ENCODE measurements at regions not wholly inside any gene's neighbourhood (a gene's known extent, or its start where the extent isn't known, plus 50 kb on each side); places are given as distances from the start of the nearest gene placed in this dataset.

GRCh38 chr2:236501026-236501425 lies 68.6 kb upstream of the ACKR3 start:
- intact Hi-C loops (cut with DNase I), result no loop called here
- Histone ChIP-seq H3K9me3 (ENCODE audit: control insufficient read depth in 2 of 3, insufficient read depth in 1 of 3, low read length in 3 of 3) (no peaks in the 10 kb centered on the region), H3K4me3 (ENCODE audit: low read length in 3 of 3) (no peak overlapping the region), H3K36me3 (ENCODE audit: control insufficient read depth in 2 of 3, insufficient read depth in 3 of 3, low read length in 3 of 3) (no peaks in the 10 kb centered on the region), H3K9ac (ENCODE audit: low read length in 3 of 3) (no peak overlapping the region), H3K27ac (ENCODE audit: low read depth in 2 of 2, low read length in 2 of 2) (no peak overlapping the region), H3K4me1 (ENCODE audit: control insufficient read depth in 2 of 3, insufficient read depth in 2 of 3, low read depth in 1 of 3, low read length in 3 of 3) (peaks cover 0 to 5% (median 0%) of the 10 kb centered on the region in 3 donors), H3K27me3 (ENCODE audit: control insufficient read depth, insufficient read depth, low read length) (no peaks in the 10 kb centered on the region)
- no peak for TF ChIP-seq CTCF (IDR thresholded peaks at IDR 0.05; ENCODE audit: borderline replicate concordance, extremely low read depth, insufficient read depth)
- no peak for FAIRE-seq
- DNase-seq, result no peak

GRCh38 chr2:236501531-236501930 lies 68.1 kb upstream of the ACKR3 start:
- intact Hi-C loops (cut with DNase I), result no loop called here

DNA sequence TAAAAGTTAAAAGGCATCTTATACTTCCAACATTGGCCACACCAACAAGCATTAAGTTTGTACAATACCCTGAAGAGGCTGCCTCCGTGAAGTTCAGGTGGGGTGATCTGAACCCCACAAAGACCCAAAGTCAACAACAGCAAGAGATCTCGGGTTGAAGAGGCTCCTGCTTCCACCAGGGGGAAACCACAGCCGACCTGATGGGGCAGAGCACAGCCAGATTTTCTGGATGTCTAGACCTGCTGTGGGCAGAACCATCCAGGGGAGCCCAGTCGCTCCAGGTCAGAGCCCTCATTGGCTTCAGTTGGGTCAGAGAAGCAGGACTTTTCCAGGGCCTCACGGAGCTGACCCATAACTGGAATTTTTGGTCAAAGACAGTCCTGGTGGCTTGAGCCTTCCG lies 66.5 kb upstream of the ACKR3 start:
- H3K9ac ChIP-seq (ENCODE audit: low read length in 3 of 3), result no peak overlapping the region
- no peak for FAIRE-seq
- peaks cover 0 to 5% (median 0%) of the 10 kb centered on the region in 3 donors for H3K4me1 ChIP-seq (ENCODE audit: control insufficient read depth in 2 of 3, insufficient read depth in 2 of 3, low read depth in 1 of 3, low read length in 3 of 3)

More at GRCh38 chr2:236501531-236501930, 68.1 kb upstream of the ACKR3 start:
- H3K4me3 ChIP-seq (ENCODE audit: low read length in 3 of 3), result no peak overlapping the region
- TF ChIP-seq CTCF (IDR thresholded peaks at IDR 0.05; ENCODE audit: borderline replicate concordance, extremely low read depth, insufficient read depth), result no peak
- H3K36me3 ChIP-seq (ENCODE audit: control insufficient read depth in 2 of 3, insufficient read depth in 3 of 3, low read length in 3 of 3), result no peaks in the 10 kb centered on the region
- peaks cover 0 to 5% (median 0%) of the 10 kb centered on the region in 3 donors for H3K4me1 ChIP-seq (ENCODE audit: control insufficient read depth in 2 of 3, insufficient read depth in 2 of 3, low read depth in 1 of 3, low read length in 3 of 3)
- H3K27ac ChIP-seq (ENCODE audit: low read depth in 2 of 2, low read length in 2 of 2), result no peak overlapping the region
- no peak overlapping the region for H3K9ac ChIP-seq (ENCODE audit: low read length in 3 of 3)
- no peak for DNase-seq
- H3K27me3 ChIP-seq (ENCODE audit: control insufficient read depth, insufficient read depth, low read length), result no peaks in the 10 kb centered on the region
- FAIRE-seq, result no peak
- no peaks in the 10 kb centered on the region for H3K9me3 ChIP-seq (ENCODE audit: control insufficient read depth in 2 of 3, insufficient read depth in 1 of 3, low read length in 3 of 3)

More for the DNA sequence above, 66.5 kb upstream of the ACKR3 start:
- no peak for DNase-seq
- Histone ChIP-seq H3K4me3 (ENCODE audit: low read length in 3 of 3) (no peak overlapping the region), H3K27ac (ENCODE audit: low read depth in 2 of 2, low read length in 2 of 2) (no peak overlapping the region), H3K27me3 (ENCODE audit: control insufficient read depth, insufficient read depth, low read length) (no peaks in the 10 kb centered on the region), H3K36me3 (ENCODE audit: control insufficient read depth in 2 of 3, insufficient read depth in 3 of 3, low read length in 3 of 3) (no peaks in the 10 kb centered on the region), H3K9me3 (ENCODE audit: control insufficient read depth in 2 of 3, insufficient read depth in 1 of 3, low read length in 3 of 3) (no peaks in the 10 kb centered on the region)
- TF ChIP-seq CTCF (IDR thresholded peaks at IDR 0.05; ENCODE audit: borderline replicate concordance, extremely low read depth, insufficient read depth), result no peak
- intact Hi-C loops (cut with DNase I), result no loop called here

All from kidney (tissue), 13 donors.